ENCODE measurements at regions not wholly inside any gene's neighbourhood (a gene's known extent, or its start where the extent isn't known, plus 50 kb on each side); places are given as distances from the start of the nearest gene placed in this dataset.

DNA sequence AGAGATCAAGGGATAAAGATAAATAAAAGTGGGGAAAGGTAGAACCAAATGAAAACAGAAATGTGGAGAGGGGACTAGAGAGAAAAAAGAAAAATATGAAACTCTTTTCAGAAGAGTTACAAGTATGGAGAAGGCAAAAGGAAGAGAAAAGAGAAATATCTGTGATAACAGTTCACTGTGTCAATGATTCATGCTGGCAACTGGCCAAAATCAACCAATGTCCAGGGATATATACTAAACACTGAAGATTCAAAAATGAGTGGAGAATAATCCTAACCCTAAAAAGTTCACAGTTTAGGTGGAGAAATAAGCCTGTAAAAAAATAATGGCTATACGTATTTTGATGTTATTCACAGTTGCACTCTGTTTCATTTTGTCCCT, 372.3 kb upstream of the KITLG start:
- TF ChIP-seq TEAD4 (IDR thresholded peaks at IDR 0.05; ENCODE audit: borderline replicate concordance, insufficient read depth), result no peak
- TF ChIP-seq, protein P1, sequence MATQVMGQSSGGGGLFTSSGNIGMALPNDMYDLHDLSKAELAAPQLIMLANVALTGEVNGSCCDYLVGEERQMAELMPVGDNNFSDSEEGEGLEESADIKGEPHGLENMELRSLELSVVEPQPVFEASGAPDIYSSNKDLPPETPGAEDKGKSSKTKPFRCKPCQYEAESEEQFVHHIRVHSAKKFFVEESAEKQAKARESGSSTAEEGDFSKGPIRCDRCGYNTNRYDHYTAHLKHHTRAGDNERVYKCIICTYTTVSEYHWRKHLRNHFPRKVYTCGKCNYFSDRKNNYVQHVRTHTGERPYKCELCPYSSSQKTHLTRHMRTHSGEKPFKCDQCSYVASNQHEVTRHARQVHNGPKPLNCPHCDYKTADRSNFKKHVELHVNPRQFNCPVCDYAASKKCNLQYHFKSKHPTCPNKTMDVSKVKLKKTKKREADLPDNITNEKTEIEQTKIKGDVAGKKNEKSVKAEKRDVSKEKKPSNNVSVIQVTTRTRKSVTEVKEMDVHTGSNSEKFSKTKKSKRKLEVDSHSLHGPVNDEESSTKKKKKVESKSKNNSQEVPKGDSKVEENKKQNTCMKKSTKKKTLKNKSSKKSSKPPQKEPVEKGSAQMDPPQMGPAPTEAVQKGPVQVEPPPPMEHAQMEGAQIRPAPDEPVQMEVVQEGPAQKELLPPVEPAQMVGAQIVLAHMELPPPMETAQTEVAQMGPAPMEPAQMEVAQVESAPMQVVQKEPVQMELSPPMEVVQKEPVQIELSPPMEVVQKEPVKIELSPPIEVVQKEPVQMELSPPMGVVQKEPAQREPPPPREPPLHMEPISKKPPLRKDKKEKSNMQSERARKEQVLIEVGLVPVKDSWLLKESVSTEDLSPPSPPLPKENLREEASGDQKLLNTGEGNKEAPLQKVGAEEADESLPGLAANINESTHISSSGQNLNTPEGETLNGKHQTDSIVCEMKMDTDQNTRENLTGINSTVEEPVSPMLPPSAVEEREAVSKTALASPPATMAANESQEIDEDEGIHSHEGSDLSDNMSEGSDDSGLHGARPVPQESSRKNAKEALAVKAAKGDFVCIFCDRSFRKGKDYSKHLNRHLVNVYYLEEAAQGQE (IDR thresholded peaks at IDR 0.05; ENCODE audit: low read depth, low read length), result no peak
- no peak for TF ChIP-seq ZBTB33 (IDR thresholded peaks at IDR 0.05; ENCODE audit: borderline replicate concordance, low read depth)
- TF ChIP-seq FOSL2 (IDR thresholded peaks at IDR 0.05; ENCODE audit: borderline replicate concordance, low read depth), result peak; percentile 46
- TF ChIP-seq, protein P2, sequence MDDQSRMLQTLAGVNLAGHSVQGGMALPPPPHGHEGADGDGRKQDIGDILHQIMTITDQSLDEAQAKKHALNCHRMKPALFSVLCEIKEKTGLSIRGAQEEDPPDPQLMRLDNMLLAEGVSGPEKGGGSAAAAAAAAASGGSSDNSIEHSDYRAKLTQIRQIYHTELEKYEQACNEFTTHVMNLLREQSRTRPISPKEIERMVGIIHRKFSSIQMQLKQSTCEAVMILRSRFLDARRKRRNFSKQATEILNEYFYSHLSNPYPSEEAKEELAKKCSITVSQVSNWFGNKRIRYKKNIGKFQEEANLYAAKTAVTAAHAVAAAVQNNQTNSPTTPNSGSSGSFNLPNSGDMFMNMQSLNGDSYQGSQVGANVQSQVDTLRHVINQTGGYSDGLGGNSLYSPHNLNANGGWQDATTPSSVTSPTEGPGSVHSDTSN (IDR thresholded peaks at IDR 0.05), result no peak
- TF ChIP-seq, protein P3, sequence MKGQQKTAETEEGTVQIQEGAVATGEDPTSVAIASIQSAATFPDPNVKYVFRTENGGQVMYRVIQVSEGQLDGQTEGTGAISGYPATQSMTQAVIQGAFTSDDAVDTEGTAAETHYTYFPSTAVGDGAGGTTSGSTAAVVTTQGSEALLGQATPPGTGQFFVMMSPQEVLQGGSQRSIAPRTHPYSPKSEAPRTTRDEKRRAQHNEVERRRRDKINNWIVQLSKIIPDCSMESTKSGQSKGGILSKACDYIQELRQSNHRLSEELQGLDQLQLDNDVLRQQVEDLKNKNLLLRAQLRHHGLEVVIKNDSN (IDR thresholded peaks at IDR 0.05; ENCODE audit: borderline replicate concordance, low read depth), result no peak
- peak; percentile 85 for TF ChIP-seq NFIC (IDR thresholded peaks at IDR 0.05; ENCODE audit: borderline replicate concordance)
- no peak for TF ChIP-seq RFX5 (IDR thresholded peaks at IDR 0.05; ENCODE audit: low read length)
- no peak overlapping the region for H3K27ac ChIP-seq (ENCODE audit: low read depth in 2 of 2, low read length in 1 of 2)
- no peaks in the 10 kb centered on the region for H3K9me3 ChIP-seq
- WGBS (ENCODE audit: low lambda C conversion rate), result 100% methylated on average over 1 of the region's 1 CpG
- DNase-seq, result no peak
- peaks cover 0 to 9% of the 10 kb centered on the region in 2 experiments; a peak in 1 of 4 replicates for H3K4me1 ChIP-seq (ENCODE audit: control insufficient read depth in 1 of 2, insufficient read depth in 2 of 2, low read depth in 1 of 2, low read length in 1 of 2)
- H3K79me2 ChIP-seq (ENCODE audit: insufficient read depth), result no peaks in the 10 kb centered on the region
- no peak overlapping the region for H3K9ac ChIP-seq
- H3K4me2 ChIP-seq, result no peak overlapping the region
- no peaks in the 10 kb centered on the region for H4K20me1 ChIP-seq (ENCODE audit: insufficient read depth)
- POLR2A ChIA-PET, result no interaction called here
- H3F3A ChIP-seq (replicated peaks; ENCODE audit: insufficient read depth), result peaks cover 4% of the 10 kb centered on the region
- CTCF ChIA-PET, result no interaction called here
- H3K9me2 ChIP-seq, result no peaks in the 10 kb centered on the region
- H2AFZ ChIP-seq (ENCODE audit: low read depth), result 0 out of 2 replicates have a peak overlapping the region, but pooled peaks have one; percentile 47
- no peaks in the 10 kb centered on the region for H3K27me3 ChIP-seq (ENCODE audit: insufficient read depth)
- H3K36me3 ChIP-seq (replicated peaks in 1 of 2; ENCODE audit: control insufficient read depth in 1 of 2, insufficient read depth in 2 of 2, low read length in 1 of 2), result no peaks in the 10 kb centered on the region
- H3K4me3 ChIP-seq (ENCODE audit: low read depth in 2 of 2, low read length in 1 of 2), result no peak overlapping the region
